SW480 (cell line): ENCODE measurements at regions not wholly inside any gene's neighbourhood (a gene's known extent, or its start where the extent isn't known, plus 50 kb on each side); places are given as distances from the start of the nearest gene placed in this dataset.

Source experiments
- DNase-seq: peaks from one replicate; pipeline ENCODE4 v3.0.0-alpha.2; 2016; ENCODE audit warnings: low spot score

DNA sequence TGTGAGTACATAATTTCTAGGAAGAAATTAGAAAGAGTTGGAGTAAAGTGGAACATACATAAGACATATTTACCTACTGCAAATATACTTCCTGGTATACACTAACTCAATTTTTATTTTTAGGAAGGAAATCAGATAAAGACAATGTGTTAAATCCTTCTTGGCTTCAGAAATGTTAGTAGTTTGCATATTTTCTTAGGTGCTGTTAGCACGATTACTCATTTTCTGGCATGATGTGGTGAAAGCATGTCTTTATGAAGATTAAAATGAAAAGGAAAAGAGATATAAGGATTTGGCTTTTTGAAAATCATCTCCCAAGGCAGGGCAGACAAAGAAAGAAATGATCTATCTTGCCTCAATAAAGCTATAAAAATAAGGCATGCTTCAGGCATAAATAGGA is 287.6 kb upstream of the E2F7 start:
- no peak for DNase-seq

GRCh38 chr12:77351860-77352259 is 286.5 kb upstream of the E2F7 start:
- no peak for DNase-seq

GRCh38 chr12:77349689-77350370 is 284.5 kb upstream of the E2F7 start:
- no peak for DNase-seq

- no peak for DNase-seq
Observed at GRCh38 chr12:77347017-77347416, 281.6 kb upstream of the E2F7 start.

DNA sequence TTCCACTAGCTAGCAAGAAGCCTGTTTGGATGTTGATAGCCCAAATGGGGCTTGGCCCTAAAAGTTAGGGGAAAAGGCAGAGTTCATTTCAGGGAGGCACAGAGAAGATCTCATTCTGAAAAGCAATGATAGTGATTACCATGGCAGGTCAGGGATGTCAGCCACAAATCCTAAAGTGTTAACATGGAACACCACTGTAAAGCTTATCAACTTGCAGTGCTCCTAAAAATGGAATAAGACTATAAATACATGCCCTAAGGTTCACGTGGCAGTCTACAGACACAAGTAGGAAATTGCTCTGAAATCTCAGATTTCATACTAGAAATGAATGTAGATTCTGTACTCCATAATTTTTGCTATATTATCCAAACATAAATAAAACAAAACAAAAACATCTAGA is 280.0 kb upstream of the E2F7 start:
- no peak for DNase-seq

DNA sequence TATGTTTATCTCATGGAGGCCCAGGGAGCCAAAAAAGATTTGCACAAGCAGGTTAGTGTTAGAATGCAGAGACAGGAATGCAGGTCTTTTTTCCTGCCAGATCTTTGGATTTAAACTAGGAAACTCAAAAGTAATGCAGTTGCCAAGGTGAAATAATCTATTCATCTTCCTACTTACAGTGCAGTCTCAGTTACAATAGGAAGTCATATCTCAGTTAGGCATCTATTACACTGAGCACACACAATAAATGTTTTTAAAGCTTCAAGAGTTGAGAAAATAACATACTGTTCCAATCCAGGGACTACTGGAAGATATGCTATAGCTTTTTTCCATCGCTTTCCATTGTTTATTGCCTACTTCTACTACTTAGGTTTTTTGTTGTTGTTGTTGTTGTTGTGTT is 279.3 kb upstream of the E2F7 start:
- no peak for DNase-seq

DNA sequence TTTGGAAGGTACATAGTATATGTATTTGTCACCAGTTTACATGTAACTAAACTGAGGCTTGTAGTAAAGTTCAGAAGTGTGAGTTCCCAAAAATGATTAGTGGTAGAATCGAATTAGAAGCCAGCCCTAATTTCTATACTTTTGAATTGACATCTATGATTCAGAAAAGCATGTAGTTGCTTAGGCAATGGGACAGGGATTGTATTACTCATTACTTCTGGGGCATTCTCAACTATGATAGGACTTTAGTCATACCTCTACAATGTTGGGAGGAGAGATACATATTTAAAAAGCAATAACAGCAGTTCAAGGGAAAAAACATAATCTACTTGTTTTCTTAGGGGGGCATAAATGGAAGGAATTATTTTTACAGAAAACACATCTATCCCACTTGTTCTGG is 277.9 kb upstream of the E2F7 start:
- no peak for DNase-seq

GRCh38 chr12:77342253-77342652 is 276.9 kb upstream of the E2F7 start:
- DNase-seq = no peak

GRCh38 chr12:77339610-77340009 is 274.2 kb upstream of the E2F7 start:
- no peak for DNase-seq

- no peak for DNase-seq
Observed at GRCh38 chr12:77337362-77337761, 272.0 kb upstream of the E2F7 start.

DNA sequence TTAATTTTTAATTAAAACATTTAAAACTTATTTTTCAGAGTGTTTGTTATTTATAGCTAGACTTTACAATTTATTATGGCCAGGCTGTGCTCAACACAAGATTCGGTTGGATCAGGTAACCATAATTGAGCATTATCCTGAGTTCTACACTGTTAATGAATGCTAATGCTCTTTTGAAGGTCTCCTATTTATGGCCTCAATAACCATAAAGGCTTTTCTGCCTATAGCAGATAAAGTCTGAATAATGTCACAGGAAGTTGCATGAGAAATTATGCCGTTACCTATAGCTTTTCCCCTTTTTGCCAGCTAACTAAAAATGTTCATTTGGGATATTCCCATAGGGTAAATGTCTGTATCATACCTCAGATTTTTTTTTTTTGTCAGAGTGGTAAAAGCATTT is 269.4 kb upstream of the E2F7 start:
- no peak for DNase-seq

DNA sequence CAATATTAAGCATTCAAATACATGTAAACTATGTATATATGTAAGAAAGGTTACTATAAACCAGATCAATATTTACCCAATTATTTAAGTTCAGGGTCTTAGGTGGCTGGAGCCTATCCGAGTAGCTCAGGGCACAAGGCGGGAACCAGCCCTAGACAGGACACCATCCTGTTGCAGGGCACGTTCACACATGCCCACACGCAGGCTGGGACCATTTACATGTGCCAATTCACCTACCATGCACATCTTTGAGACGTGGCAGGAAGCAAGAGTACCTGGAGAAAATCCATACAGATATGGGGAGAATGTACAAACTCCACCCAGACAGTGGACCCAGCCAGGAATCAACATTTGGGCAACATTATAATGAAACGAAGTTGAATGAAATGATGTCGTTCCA is 263.0 kb upstream of the E2F7 start:
- DNase-seq = no peak

DNA sequence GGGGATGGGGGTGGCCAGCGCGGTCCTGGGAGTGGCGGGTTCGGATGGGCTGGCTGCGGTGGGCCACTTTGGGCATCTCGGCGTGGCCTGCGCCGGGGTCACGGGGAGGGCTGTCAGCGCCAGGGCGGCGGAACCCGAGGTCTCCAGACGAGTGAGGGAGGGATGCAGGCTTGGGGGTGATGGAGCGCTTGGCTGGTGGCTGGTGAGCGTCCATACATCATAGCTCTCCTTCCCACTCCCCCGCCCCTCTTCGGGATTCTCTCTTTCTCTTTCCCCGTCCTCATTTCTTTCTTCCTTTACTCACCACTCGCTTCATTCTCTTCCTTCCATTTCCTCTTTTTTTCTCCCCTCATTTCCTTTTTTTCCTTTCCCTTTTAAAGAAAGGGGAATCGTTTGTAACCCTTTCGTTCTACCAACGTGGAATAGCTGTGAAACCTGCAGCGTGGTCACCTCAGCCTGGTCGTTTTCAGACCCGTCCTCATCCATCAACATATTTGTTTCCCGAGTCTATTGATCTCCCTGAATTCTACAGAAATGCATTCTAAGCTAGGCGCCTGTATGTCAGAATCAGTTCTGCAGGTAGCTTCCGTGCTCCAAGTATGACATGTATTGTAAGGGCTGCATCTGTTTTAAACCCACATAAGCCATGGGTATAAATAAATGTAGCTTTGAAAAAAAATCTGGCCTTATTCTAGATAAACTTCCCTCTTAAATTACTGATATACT is 260.3 kb upstream of the E2F7 start:
- DNase-seq = no peak

- DNase-seq = peak; percentile 46
Observed at GRCh38 chr12:77324763-77325468, 259.5 kb upstream of the E2F7 start.

- no peak for DNase-seq
Observed at GRCh38 chr12:77324416-77324762, 259.0 kb upstream of the E2F7 start.

DNA sequence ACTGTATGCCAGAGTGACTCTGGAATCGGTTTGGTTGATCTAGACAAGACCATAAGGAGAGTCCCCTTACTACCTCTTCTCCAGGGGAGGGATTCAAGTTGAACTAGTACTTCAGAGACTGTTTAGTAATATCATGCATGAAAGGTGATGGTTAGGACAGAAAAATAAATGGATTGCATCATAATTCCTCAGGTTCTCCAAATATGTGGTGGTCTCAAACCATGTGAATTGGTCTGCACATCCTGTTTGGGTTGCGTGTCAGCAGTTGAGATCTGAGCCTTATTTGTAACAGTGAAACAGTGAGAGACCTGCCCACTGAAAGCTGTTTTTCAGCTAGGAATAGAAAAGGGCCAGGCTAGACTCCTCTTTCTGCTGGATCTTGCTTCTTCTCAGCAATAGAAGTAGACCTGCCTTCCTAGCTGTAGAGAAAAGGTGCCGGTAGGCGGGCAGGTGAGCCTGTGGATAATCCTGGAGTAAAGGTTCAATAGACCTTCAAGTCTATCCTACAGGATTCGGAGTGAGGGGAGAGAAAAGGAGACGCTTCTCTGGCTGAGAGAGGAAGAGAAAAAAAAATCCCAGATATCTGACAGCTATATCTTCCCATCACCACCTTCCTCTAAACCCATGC is 258.5 kb upstream of the E2F7 start:
- DNase-seq = no peak

GRCh38 chr12:77319166-77319565 is 253.8 kb upstream of the E2F7 start:
- no peak for DNase-seq

GRCh38 chr12:77315407-77315806 is 250.0 kb upstream of the E2F7 start:
- DNase-seq = no peak

DNA sequence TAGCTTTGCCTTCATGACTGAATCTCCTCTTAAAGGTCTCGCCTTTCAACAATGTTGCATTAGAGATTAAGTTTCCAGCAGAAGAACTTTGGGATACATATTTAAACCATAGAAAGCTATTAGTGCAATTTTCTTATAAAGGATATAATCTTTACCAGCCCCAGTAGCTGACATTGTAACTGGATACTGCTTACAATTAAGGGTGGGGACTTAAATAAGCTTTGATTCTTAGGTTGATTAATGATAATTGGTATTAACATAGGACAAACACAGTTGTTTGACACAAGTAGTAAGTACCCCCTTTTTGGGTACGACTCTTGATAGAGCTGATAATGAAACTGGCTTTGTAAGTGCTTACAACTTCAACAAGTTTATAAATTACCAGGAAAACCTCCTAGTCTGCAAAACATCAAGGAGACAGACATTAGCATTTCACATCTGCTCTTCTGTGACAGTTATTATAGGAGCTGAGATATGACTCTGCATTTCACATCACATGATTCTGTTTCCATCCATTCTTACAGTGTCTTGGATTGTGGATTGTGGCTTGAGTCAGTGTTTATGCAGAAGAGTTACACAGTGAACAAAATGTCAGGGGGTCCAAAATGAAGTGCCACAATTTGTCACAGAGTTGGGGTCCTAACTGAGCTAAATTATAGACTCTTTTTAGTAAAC is 249.1 kb upstream of the E2F7 start:
- no peak for DNase-seq

DNA sequence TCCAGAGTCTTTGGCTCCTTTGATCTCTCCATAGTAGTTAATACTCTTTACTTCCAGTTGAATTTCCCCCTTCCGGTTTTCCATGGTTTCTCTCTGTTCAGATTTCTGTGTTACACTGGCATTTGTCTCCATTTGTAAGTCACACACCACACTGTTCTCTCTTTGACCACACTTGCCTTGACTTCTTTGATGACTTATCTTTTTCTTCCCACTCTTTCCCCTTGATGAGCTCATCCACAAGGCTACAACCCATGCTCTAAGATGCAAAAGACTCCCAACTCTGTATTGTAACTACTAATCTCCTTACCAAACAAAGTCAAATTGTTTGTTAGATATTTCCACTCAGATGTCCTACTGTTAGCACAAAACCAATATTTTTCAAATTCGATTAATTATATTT is 242.7 kb upstream of the E2F7 start:
- DNase-seq = no peak

DNA sequence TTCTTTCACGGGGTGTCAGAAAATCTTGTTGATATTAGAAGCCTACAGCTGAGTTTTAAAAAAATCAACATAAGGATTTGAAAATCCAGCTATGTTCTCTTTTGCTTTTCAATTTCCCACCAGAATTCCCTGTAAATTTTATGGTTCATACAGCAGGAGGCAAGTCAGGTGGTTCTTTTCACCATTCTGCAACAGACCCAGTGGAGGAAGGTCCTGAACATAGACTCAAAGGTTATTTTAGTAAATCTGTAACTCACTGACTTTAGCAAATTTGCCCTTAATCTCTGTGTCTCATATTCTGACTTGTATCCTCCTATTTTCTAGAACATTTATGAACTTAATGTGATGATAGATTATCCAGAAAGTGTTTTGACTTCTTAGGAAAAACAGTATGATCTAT is 235.4 kb upstream of the E2F7 start:
- DNase-seq = no peak

- no peak for DNase-seq
Observed at GRCh38 chr12:77299910-77300669, 234.7 kb upstream of the E2F7 start.
